Colonic mucosa (tissue), 4 donors: ENCODE measurements at regions not wholly inside any gene's neighbourhood (a gene's known extent, or its start where the extent isn't known, plus 50 kb on each side); places are given as distances from the start of the nearest gene placed in this dataset.

ENCODE experiments used
- DNase-seq: peaks from one replicate; pipeline ENCODE4 v3.0.0-alpha.2; 2020
- H3K27ac ChIP-seq: fragments of 200-600 bp; one replicate; pipeline ENCODE4 v1.8.0; 2021
- H3K27me3 ChIP-seq: fragments of 200-600 bp; one replicate; pipeline ENCODE4 v1.8.0; 2021
- H3K36me3 ChIP-seq: fragments of 200-600 bp; one replicate; pipeline ENCODE4 v1.8.0; 2021
- H3K4me1 ChIP-seq: fragments of 200-600 bp; one replicate; pipeline ENCODE4 v1.8.0; 2021; ENCODE audit warnings: mild to moderate bottlenecking
- H3K4me3 ChIP-seq: fragments of 200-600 bp; one replicate; pipeline ENCODE4 v1.8.0; 2021
- H3K9ac ChIP-seq, 2 donors: one replicate each; pipeline ENCODE4 v1.7.0; 2013; ENCODE audit warnings: control low read depth in 2 of 2, low read depth in 2 of 2, low read length in 2 of 2
- H3K9me3 ChIP-seq: fragments of 200-600 bp; one replicate; pipeline ENCODE4 v1.8.0; 2021
- CTCF ChIP-seq: fragments of 200-600 bp; IDR thresholded peaks from one replicate; pipeline ENCODE4 v1.8.0; 2022; ENCODE audit warnings: antibody characterized with exemption, mild to moderate bottlenecking
- intact Hi-C: fragments of 100-400 bp; cut with DNase I; formaldehyde crosslinking; loops from one replicate; pipeline ENCODE4 v1.14.1; 2022
- donor health status: healthy.
- donor health status: DM: no; HTN: no; CAD: no.
- donor health status: DM: no; HTN: no; CAD: no.

- no peaks in the 10 kb centered on the region for H3K4me1 ChIP-seq
- H3K27me3 ChIP-seq: no peaks in the 10 kb centered on the region
- H3K36me3 ChIP-seq: no peaks in the 10 kb centered on the region
- no peak overlapping the region for H3K27ac ChIP-seq
- H3K9me3 ChIP-seq: no peaks in the 10 kb centered on the region
- intact Hi-C loops: no loop called here
- H3K9ac ChIP-seq: no peak overlapping the region
- TF ChIP-seq CTCF: no peak
- DNase-seq: no peak
- no peak overlapping the region for H3K4me3 ChIP-seq
These were observed 86.5 kb upstream of the SLC1A3 start for GRCh38 chr5:36519881-36520280.

- Histone ChIP-seq H3K9ac (no peak overlapping the region), H3K9me3 (no peaks in the 10 kb centered on the region), H3K36me3 (no peaks in the 10 kb centered on the region), H3K4me3 (no peak overlapping the region), H3K4me1 (no peaks in the 10 kb centered on the region), H3K27me3 (no peaks in the 10 kb centered on the region), H3K27ac (no peak overlapping the region)
- no peak for TF ChIP-seq CTCF
- no peak for DNase-seq
- intact Hi-C loops: no loop called here
These were observed 85.2 kb upstream of the SLC1A3 start for GRCh38 chr5:36521219-36521618.

- Histone ChIP-seq H3K4me3 (no peak overlapping the region), H3K4me1 (no peaks in the 10 kb centered on the region), H3K36me3 (no peaks in the 10 kb centered on the region), H3K9ac (no peak overlapping the region), H3K27ac (no peak overlapping the region), H3K27me3 (no peaks in the 10 kb centered on the region), H3K9me3 (no peaks in the 10 kb centered on the region)
- no peak for DNase-seq
- intact Hi-C loops: no loop called here
- no peak for TF ChIP-seq CTCF
These were observed 84.3 kb upstream of the SLC1A3 start for GRCh38 chr5:36521838-36522745.

- intact Hi-C loops: no loop called here
- Histone ChIP-seq H3K36me3 (no peaks in the 10 kb centered on the region), H3K9me3 (no peaks in the 10 kb centered on the region), H3K4me3 (no peak overlapping the region), H3K4me1 (no peaks in the 10 kb centered on the region), H3K9ac (no peak overlapping the region), H3K27ac (no peak overlapping the region), H3K27me3 (no peaks in the 10 kb centered on the region)
- no peak for TF ChIP-seq CTCF
- no peak for DNase-seq
These were observed 83.7 kb upstream of the SLC1A3 start for GRCh38 chr5:36522746-36523065.

- no peak overlapping the region for H3K27ac ChIP-seq
- no peak overlapping the region for H3K4me3 ChIP-seq
- H3K36me3 ChIP-seq: no peaks in the 10 kb centered on the region
- no peak overlapping the region for H3K9ac ChIP-seq
- no peaks in the 10 kb centered on the region for H3K27me3 ChIP-seq
- no peaks in the 10 kb centered on the region for H3K9me3 ChIP-seq
- intact Hi-C loops: no loop called here
- no peak for DNase-seq
- no peak for TF ChIP-seq CTCF
- H3K4me1 ChIP-seq: no peaks in the 10 kb centered on the region
These were observed 83.0 kb upstream of the SLC1A3 start for GRCh38 chr5:36523450-36523849.
